ENCODE measurements at regions not wholly inside any gene's neighbourhood (a gene's known extent, or its start where the extent isn't known, plus 50 kb on each side); places are given as distances from the start of the nearest gene placed in this dataset.

- Histone ChIP-seq H3K4me3 (no peak overlapping the region), H3K9ac (ENCODE audit: low read depth in 2 of 2, low read length in 2 of 2) (no peak overlapping the region), H3K27ac (no peak overlapping the region), H3K4me1 (no peaks in the 10 kb centered on the region), H3K9me3 (no peaks in the 10 kb centered on the region), H3K36me3 (no peaks in the 10 kb centered on the region), H3K27me3 (no peaks in the 10 kb centered on the region)
- TF ChIP-seq, protein P1, sequence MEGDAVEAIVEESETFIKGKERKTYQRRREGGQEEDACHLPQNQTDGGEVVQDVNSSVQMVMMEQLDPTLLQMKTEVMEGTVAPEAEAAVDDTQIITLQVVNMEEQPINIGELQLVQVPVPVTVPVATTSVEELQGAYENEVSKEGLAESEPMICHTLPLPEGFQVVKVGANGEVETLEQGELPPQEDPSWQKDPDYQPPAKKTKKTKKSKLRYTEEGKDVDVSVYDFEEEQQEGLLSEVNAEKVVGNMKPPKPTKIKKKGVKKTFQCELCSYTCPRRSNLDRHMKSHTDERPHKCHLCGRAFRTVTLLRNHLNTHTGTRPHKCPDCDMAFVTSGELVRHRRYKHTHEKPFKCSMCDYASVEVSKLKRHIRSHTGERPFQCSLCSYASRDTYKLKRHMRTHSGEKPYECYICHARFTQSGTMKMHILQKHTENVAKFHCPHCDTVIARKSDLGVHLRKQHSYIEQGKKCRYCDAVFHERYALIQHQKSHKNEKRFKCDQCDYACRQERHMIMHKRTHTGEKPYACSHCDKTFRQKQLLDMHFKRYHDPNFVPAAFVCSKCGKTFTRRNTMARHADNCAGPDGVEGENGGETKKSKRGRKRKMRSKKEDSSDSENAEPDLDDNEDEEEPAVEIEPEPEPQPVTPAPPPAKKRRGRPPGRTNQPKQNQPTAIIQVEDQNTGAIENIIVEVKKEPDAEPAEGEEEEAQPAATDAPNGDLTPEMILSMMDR (IDR thresholded peaks at IDR 0.05), result no peak
- intact Hi-C loops (cut with DNase I), result no loop called here
- DNase-seq, result no peak
Observed at GRCh38 chr21:33133892-33134291, 64.0 kb downstream of the OLIG1 start.

- H3K4me1 ChIP-seq, result no peaks in the 10 kb centered on the region
- H3K27me3 ChIP-seq, result no peaks in the 10 kb centered on the region
- no peak for DNase-seq
- TF ChIP-seq, protein P1 (IDR thresholded peaks at IDR 0.05), result no peak
- H3K4me3 ChIP-seq, result no peak overlapping the region
- no peaks in the 10 kb centered on the region for H3K9me3 ChIP-seq
- no peak overlapping the region for H3K9ac ChIP-seq (ENCODE audit: low read depth in 2 of 2, low read length in 2 of 2)
- H3K36me3 ChIP-seq, result no peaks in the 10 kb centered on the region
- intact Hi-C loops (cut with DNase I), result no loop called here
- no peak overlapping the region for H3K27ac ChIP-seq
Observed at GRCh38 chr21:33135925-33136324, 66.0 kb downstream of the OLIG1 start.

- no peak for DNase-seq
- intact Hi-C loops (cut with DNase I), result no loop called here
- TF ChIP-seq, protein P1 (IDR thresholded peaks at IDR 0.05), result no peak
- Histone ChIP-seq H3K9ac (ENCODE audit: low read depth in 2 of 2, low read length in 2 of 2) (no peak overlapping the region), H3K9me3 (no peaks in the 10 kb centered on the region), H3K4me3 (no peak overlapping the region), H3K4me1 (no peaks in the 10 kb centered on the region), H3K27ac (no peak overlapping the region), H3K27me3 (no peaks in the 10 kb centered on the region), H3K36me3 (no peaks in the 10 kb centered on the region)
Observed at GRCh38 chr21:33136847-33137502, 67.0 kb downstream of the OLIG1 start.

GRCh38 chr21:33139084-33139483, 69.1 kb downstream of the OLIG1 start:
- H3K27me3 ChIP-seq, result no peaks in the 10 kb centered on the region
- TF ChIP-seq, protein P1 (IDR thresholded peaks at IDR 0.05), result no peak

GRCh38 chr21:33140288-33140687, 70.3 kb downstream of the OLIG1 start:
- intact Hi-C loops (cut with DNase I), result no loop called here
- H3K4me1 ChIP-seq, result no peaks in the 10 kb centered on the region
- H3K9me3 ChIP-seq, result no peaks in the 10 kb centered on the region
- TF ChIP-seq, protein P1 (IDR thresholded peaks at IDR 0.05), result no peak
- no peak overlapping the region for H3K9ac ChIP-seq (ENCODE audit: low read depth in 2 of 2, low read length in 2 of 2)
- H3K36me3 ChIP-seq, result no peaks in the 10 kb centered on the region
- H3K27ac ChIP-seq, result no peak overlapping the region
- H3K4me3 ChIP-seq, result no peak overlapping the region
- no peaks in the 10 kb centered on the region for H3K27me3 ChIP-seq
- no peak for DNase-seq

More at GRCh38 chr21:33139084-33139483, 69.1 kb downstream of the OLIG1 start:
- Histone ChIP-seq H3K36me3 (no peaks in the 10 kb centered on the region), H3K27ac (no peak overlapping the region), H3K9me3 (no peaks in the 10 kb centered on the region), H3K9ac (ENCODE audit: low read depth in 2 of 2, low read length in 2 of 2) (no peak overlapping the region), H3K4me1 (no peaks in the 10 kb centered on the region), H3K4me3 (no peak overlapping the region)
- DNase-seq, result no peak
- intact Hi-C loops (cut with DNase I), result no loop called here

Measured in colonic mucosa (tissue), 4 donors.